Bronchial epithelial cell (primary cell): ENCODE measurements at regions not wholly inside any gene's neighbourhood (a gene's known extent, or its start where the extent isn't known, plus 50 kb on each side); places are given as distances from the start of the nearest gene placed in this dataset.
"Not testable (repeated sequence)": the region's sequence is repeated elsewhere in the genome, so short reads cannot be mapped to it uniquely, and the experiment has no call there.

Experiments
- DNase-seq: peaks from one replicate; pipeline ENCODE4 v3.0.0-alpha.2; 2010; ENCODE audit warnings: low read depth
- FAIRE-seq: peaks from 2 replicates; lab custom pipeline; 2011; peaks lifted over from hg19 to GRCh38; lab: Jason Lieb, UNC
- H3K27me3 ChIP-seq: 2 replicates; pipeline ENCODE4 v1.5.1; 2011; ENCODE audit warnings: low read length; ENCODE audit not compliant: control insufficient read depth, insufficient read depth
- H3K36me3 ChIP-seq: 2 replicates; pipeline ENCODE4 v1.5.1; 2011; ENCODE audit warnings: low read length; ENCODE audit not compliant: control insufficient read depth, insufficient read depth
- H3K4me3 ChIP-seq: 2 replicates; pipeline ENCODE4 v1.5.1; 2011; ENCODE audit warnings: mild to moderate bottlenecking, low read depth, low read length, control low read depth
- CTCF ChIP-seq: IDR thresholded peaks from 2 replicates; pipeline ENCODE4 v1.5.1; 2011; ENCODE audit warnings: mild to moderate bottlenecking, moderate library complexity, low read length, control low read depth, inconsistent platforms; ENCODE audit not compliant: insufficient read depth, severe bottlenecking

- no peaks in the 10 kb centered on the region for H3K27me3 ChIP-seq
- H3K4me3 ChIP-seq = no peak overlapping the region
- no peaks in the 10 kb centered on the region for H3K36me3 ChIP-seq
- FAIRE-seq (no peak), DNase-seq (no peak)
- no peak for TF ChIP-seq CTCF
Observed at GRCh38 chr2:47964277-47964676, 58.0 kb upstream of the FBXO11 start.

- Histone ChIP-seq H3K36me3 (no peaks in the 10 kb centered on the region), H3K4me3 (no peak overlapping the region), H3K27me3 (no peaks in the 10 kb centered on the region)
- DNase-seq (peak; percentile 26), FAIRE-seq (no peak)
- no peak for TF ChIP-seq CTCF
Observed at GRCh38 chr2:47964722-47965434, 58.6 kb upstream of the FBXO11 start.

- DNase-seq, H3K27me3 ChIP-seq, H3K4me3 ChIP-seq, FAIRE-seq, H3K36me3 ChIP-seq: not testable (repeated sequence)
Observed at GRCh38 chr2:47976728-47977127, 70.4 kb upstream of the FBXO11 start.

DNA sequence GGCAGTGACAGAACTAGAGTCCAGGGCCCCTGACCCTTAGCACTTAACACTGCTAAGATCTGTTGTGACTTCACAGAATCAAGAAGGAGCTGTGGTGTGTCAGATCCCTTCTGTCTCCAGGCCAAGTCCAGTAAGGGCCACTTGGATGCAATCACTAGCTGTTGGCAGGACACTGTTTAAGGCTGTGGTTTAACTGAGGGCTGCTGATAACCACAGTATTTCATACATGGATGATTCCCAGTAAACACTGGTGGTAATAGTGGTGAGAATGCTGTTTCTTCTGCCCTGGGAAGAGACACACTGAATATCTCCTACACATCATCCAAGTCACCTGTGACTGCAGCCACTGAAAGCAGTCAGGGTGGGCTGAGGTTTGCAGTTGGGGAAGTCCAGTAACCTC lies 77.7 kb upstream of the FBXO11 start:
- DNase-seq (no peak), FAIRE-seq (no peak)
- no peaks in the 10 kb centered on the region for H3K36me3 ChIP-seq

GRCh38 chr2:47990503-47990902 lies 84.2 kb upstream of the FBXO11 start:
- Histone ChIP-seq H3K27me3 (no peaks in the 10 kb centered on the region), H3K4me3 (no peak overlapping the region), H3K36me3 (no peaks in the 10 kb centered on the region)
- TF ChIP-seq CTCF = no peak
- DNase-seq = no peak
- FAIRE-seq = no peak

More for the DNA sequence above, 77.7 kb upstream of the FBXO11 start:
- TF ChIP-seq CTCF = no peak
- Histone ChIP-seq H3K4me3 (no peak overlapping the region), H3K27me3 (no peaks in the 10 kb centered on the region)

- no peak for DNase-seq
- TF ChIP-seq CTCF = no peak
- H3K4me3 ChIP-seq = no peak overlapping the region
- FAIRE-seq = no peak
- no peaks in the 10 kb centered on the region for H3K27me3 ChIP-seq
- H3K36me3 ChIP-seq = no peaks in the 10 kb centered on the region
Observed at GRCh38 chr2:47992671-47993070, 86.4 kb upstream of the FBXO11 start.
